ENCODE measurements at regions not wholly inside any gene's neighbourhood (a gene's known extent, or its start where the extent isn't known, plus 50 kb on each side); places are given as distances from the start of the nearest gene placed in this dataset.

- TF ChIP-seq CTCF (IDR thresholded peaks at IDR 0.05) (no peak), EZH2 (IDR thresholded peaks at IDR 0.05) (no peak)
Observed at GRCh38 chr1:215357901-215358300, 209.2 kb upstream of the KCTD3 start.
